GM12891 (cell line): ENCODE measurements at regions not wholly inside any gene's neighbourhood (a gene's known extent, or its start where the extent isn't known, plus 50 kb on each side); places are given as distances from the start of the nearest gene placed in this dataset.

Source experiments
- POLR2A ChIP-seq: IDR thresholded peaks from 2 replicates; pipeline ENCODE4 v1.6.1; 2011; ENCODE audit warnings: low read depth, low read length, control low read depth
- POLR2AphosphoS5 ChIP-seq: IDR thresholded peaks from 2 replicates; pipeline ENCODE4 v1.6.1; 2011; ENCODE audit warnings: low read depth, low read length, control low read depth
- SPI1 ChIP-seq: IDR thresholded peaks from 2 replicates; pipeline ENCODE4 v1.6.1; 2011; ENCODE audit warnings: low read depth, low read length, control low read depth

GRCh38 chr11:120031156-120031555 lies 106.8 kb downstream of the TRIM29 start:
- TF ChIP-seq POLR2A (no peak), POLR2AphosphoS5 (no peak), SPI1 (no peak)
